WERI-Rb-1 (cell line): ENCODE measurements at regions not wholly inside any gene's neighbourhood (a gene's known extent, or its start where the extent isn't known, plus 50 kb on each side); places are given as distances from the start of the nearest gene placed in this dataset.
"Not testable (repeated sequence)": the region's sequence is repeated elsewhere in the genome, so short reads cannot be mapped to it uniquely, and the experiment has no call there.

ENCODE experiments used
- DNase-seq: peaks from one replicate; pipeline ENCODE4 v3.0.0-alpha.2; 2020
- H3K27ac ChIP-seq: fragments of 250-450 bp; sonication (Bioruptor Pico); 2 replicates; pipeline ENCODE4 v1.5.1; 2020; ENCODE audit warnings: mild to moderate bottlenecking, moderate library complexity
- H3K27me3 ChIP-seq: fragments of 250-450 bp; sonication (Bioruptor Pico); 2 replicates; pipeline ENCODE4 v1.5.1; 2021; ENCODE audit warnings: mild to moderate bottlenecking, low read depth, moderate library complexity; ENCODE audit not compliant: insufficient read depth, severe bottlenecking
- H3K36me3 ChIP-seq: fragments of 250-450 bp; sonication (Bioruptor Pico); 2 replicates; pipeline ENCODE4 v1.5.1; 2020; ENCODE audit warnings: mild to moderate bottlenecking, moderate library complexity
- H3K4me3 ChIP-seq: 2 replicates; pipeline ENCODE4 v1.5.1; 2011; ENCODE audit warnings: low read depth, mild to moderate bottlenecking, control low read depth, low read length
- H3K9me3 ChIP-seq: fragments of 250-450 bp; sonication (Bioruptor Pico); 2 replicates; pipeline ENCODE4 v1.5.1; 2021; ENCODE audit warnings: mild to moderate bottlenecking, moderate library complexity; ENCODE audit not compliant: severe bottlenecking
- CTCF ChIP-seq: IDR thresholded peaks from 2 replicates; pipeline ENCODE4 v1.5.1; 2011; ENCODE audit warnings: low read depth, mild to moderate bottlenecking, control low read depth, inconsistent platforms, low read length

- no peak for TF ChIP-seq CTCF
- Histone ChIP-seq H3K9me3 (peaks cover 5% of the 10 kb centered on the region), H3K36me3 (no peaks in the 10 kb centered on the region), H3K4me3 (no peak overlapping the region), H3K27ac (no peak overlapping the region), H3K27me3 (no peaks in the 10 kb centered on the region)
- no peak for DNase-seq
These were observed 236.9 kb upstream of the IL12A start for GRCh38 chr3:159751752-159752151.

- not testable (repeated sequence) for H3K27ac ChIP-seq, H3K9me3 ChIP-seq, H3K27me3 ChIP-seq, H3K36me3 ChIP-seq, DNase-seq, H3K4me3 ChIP-seq
These were observed 232.1 kb upstream of the IL12A start for GRCh38 chr3:159756279-159757207.

- peaks cover 5% of the 10 kb centered on the region for H3K9me3 ChIP-seq
- H3K4me3 ChIP-seq, result no peak overlapping the region
- H3K27ac ChIP-seq, result no peak overlapping the region
- DNase-seq, result no peak
- no peaks in the 10 kb centered on the region for H3K27me3 ChIP-seq
- H3K36me3 ChIP-seq, result no peaks in the 10 kb centered on the region
- no peak for TF ChIP-seq CTCF
These were observed 231.1 kb upstream of the IL12A start for GRCh38 chr3:159757341-159758060.

GRCh38 chr3:159760046-159760445 lies 228.6 kb upstream of the IL12A start:
- Histone ChIP-seq H3K36me3 (no peaks in the 10 kb centered on the region), H3K4me3 (no peak overlapping the region), H3K27me3 (no peaks in the 10 kb centered on the region), H3K9me3 (peaks cover 5% of the 10 kb centered on the region), H3K27ac (no peak overlapping the region)
- TF ChIP-seq CTCF, result no peak
- peak; percentile 14 for DNase-seq

- no peak for TF ChIP-seq CTCF
- H3K9me3 ChIP-seq, result no peaks in the 10 kb centered on the region
- no peaks in the 10 kb centered on the region for H3K27me3 ChIP-seq
- H3K27ac ChIP-seq, result no peak overlapping the region
- no peaks in the 10 kb centered on the region for H3K36me3 ChIP-seq
- DNase-seq, result no peak
- H3K4me3 ChIP-seq, result no peak overlapping the region
These were observed 227.3 kb upstream of the IL12A start for GRCh38 chr3:159761369-159761768.

- DNase-seq, result no peak
- Histone ChIP-seq H3K36me3 (no peaks in the 10 kb centered on the region), H3K27me3 (no peaks in the 10 kb centered on the region), H3K4me3 (no peak overlapping the region), H3K9me3 (no peaks in the 10 kb centered on the region), H3K27ac (no peak overlapping the region)
- TF ChIP-seq CTCF, result no peak
These were observed 226.6 kb upstream of the IL12A start for GRCh38 chr3:159761848-159762635.
